HG02973 (cell line): ENCODE measurements at regions not wholly inside any gene's neighbourhood (a gene's known extent, or its start where the extent isn't known, plus 50 kb on each side); places are given as distances from the start of the nearest gene placed in this dataset.
"Not testable (repeated sequence)": the region's sequence is repeated elsewhere in the genome, so short reads cannot be mapped to it uniquely, and the experiment has no call there.

ENCODE experiments used
- ATAC-seq: cut with Tn5 transposase; IDR thresholded peaks from one replicate; pipeline ENCODE4 v1.9.1; 2021; ENCODE audit warnings: moderate library complexity; ENCODE audit not compliant: unreplicated experiment

DNA sequence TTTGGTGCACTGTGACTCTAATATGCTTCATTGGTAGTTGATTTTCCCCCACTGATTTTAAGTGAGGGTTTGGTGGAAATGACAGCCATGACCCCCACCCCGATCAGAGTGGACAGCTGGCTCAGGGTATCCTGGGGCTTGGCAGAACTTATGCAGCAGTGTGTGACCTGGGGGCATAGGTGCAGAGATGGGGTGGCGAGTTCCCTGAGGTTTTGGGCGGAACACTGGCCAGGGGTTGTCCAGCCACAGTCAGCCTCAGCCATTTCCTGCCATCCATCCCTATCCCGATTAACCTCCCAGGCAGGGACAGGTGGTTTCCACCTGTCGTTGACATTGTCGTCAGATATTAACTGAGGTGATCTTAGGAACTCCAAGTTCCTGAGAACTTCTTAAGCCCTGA is 155.8 kb upstream of the CHST15 start:
- no peak for ATAC-seq

DNA sequence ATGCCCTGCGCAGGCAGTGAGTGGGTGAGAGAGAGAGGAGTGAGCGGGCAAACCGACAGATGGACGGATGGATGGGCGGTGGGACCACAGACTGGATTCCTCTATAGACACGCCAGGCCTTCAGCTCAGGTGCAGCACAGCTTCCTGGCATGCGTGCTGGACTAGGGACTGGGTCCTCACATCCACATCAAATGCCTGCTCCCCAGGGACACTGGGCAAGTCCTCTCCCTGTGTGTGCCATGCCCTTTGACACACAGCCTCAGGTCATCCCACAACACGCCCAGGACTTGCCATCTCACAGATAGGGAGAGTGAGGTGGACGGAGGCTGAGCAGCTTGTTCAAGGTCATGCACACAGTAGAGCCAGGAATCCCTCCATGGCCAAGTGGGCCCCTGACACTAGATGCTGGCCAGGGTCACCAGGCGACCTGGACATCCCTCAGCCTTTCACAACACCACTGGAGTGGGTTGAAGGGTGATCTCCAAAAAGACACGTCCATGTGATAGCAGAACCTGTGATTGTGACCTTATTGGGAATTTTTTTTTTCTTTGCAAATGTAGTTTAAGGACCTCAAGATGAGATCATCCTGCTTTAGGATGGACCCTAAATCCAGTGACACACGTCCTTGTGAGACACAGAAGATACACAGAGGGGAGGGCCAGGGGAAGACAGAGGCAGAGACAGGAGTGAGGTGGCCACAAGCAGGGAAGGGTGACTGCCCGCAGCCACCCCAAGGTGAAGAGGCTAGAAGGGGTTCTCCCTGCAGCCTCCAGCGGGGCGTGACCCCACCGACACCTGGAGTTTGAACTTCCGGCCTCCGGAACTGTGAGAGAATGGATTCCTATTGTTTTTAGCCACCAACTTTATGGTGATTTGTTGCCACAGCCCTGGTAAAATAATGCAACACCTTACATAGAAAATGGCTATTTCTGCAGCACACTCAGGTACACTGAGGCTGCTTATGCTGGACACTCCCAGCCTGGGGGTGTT is 155.0 kb upstream of the CHST15 start:
- no peak for ATAC-seq

DNA sequence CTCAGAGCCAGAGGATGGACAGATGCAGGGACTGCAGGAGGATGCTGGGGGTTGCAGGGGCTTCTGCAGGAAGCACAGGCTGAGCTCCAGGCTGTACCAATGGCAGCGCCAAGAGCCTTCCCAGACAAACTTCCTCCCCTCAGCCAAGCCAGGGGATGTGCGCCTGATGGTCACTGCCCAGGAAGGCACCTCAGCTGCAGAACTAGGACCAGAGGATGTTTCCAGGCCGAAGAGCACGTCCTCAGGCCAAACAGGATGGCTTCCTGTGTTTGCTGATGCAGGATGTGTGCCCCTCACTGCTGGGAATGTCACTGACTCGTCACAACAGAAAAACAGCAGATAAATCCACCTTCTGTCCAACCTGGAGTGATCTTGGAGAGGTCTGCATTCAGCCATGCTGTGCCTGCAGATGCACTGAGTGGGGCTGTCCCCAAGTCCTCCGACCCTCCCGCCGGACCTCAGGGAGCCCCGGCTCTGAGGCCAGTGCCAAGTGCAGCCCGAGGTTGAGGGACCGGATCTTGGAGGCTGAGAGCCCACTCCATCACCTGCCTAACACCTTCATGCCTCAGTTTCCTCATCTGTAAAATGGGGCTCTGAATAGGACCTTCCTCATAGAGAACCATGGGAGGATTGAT is 152.5 kb upstream of the CHST15 start:
- ATAC-seq = no peak

DNA sequence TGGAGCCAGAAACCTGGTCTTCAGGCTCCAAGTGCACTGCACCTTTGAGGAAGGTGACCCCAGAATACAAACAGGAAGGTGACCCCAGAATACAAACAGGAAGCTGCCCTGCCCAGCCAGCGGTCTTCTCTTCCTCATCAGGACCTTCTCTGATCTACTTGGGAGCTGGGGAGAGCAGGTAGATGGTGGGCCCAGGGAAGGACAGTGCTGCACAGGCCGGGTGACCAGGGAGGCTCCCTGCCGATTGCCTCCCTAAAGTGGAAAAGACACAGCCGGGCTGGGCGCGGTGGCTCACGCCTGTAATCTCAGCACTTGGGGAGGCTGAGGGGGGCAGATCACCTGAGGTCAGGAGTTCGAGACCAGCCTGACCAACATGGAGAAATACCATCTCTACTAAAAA is 151.8 kb upstream of the CHST15 start:
- no peak for ATAC-seq

DNA sequence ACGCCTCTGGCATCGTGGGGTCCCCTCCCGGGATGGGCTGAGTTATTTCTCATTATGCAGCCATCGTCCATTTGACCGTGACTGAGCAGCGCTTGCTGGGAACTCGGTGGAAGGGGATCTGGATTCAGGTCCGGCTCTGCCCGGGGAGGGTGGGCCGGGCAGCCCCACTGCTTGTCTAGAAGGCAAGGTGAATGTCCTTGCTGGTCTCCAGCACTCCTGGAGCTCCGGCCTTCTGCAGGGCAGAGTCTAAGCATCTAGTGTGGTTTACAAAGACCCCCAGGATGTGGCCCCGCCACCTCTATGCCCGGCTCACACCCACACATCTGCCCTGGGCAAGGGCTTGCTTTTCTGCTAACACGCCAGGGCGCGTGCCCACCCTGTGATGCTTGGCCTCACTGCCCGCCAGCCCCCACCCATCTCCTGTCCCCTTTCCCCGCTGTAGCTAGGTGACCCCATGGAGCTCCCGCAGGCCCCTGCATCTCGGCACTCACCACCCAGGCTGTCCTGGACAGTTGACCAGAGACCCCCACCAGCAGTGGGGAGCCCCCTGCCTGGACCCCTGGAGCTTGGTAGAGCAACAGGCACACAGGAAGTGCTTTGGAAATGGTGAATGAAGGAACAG is 151.0 kb upstream of the CHST15 start:
- ATAC-seq = no peak

DNA sequence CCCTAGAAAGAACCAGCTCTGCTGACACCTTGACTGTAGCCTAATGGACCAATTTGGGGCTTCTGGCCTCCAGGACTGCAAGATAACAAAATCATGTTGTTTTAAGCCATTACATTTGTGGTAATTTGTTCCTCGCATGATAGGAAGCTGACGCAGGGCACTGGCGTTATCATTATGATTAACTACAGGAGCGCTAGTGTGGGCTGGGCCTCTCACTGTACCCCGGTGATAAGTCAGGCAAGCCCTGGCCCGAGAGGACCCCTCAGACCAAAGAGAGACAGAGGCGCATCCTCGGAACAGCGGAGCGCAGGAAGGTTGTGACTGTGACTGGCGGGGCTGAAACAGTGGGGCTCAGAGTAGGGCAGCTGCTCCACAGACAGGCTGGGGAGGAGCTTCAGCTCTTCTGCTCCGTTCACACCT is 150.3 kb upstream of the CHST15 start:
- no peak for ATAC-seq

DNA sequence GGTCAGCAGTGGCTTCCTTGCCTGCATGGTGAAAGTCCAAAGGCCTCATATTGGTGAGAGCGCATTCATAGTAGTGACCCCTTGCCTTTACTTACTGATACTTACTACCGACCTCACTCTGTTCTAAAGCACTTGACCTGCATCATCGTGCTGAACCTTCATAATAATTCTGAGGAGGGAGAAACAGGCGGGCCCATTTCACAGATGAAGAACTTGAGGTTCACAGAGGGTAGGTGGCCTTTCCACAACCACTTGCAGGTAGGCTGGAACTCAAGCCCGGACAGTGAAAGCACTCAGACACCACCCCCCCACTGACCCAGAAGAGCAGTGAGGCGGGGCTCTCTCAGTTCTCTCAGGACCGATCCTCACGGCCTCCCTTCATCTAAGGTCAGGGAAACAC is 149.4 kb upstream of the CHST15 start:
- ATAC-seq = no peak

DNA sequence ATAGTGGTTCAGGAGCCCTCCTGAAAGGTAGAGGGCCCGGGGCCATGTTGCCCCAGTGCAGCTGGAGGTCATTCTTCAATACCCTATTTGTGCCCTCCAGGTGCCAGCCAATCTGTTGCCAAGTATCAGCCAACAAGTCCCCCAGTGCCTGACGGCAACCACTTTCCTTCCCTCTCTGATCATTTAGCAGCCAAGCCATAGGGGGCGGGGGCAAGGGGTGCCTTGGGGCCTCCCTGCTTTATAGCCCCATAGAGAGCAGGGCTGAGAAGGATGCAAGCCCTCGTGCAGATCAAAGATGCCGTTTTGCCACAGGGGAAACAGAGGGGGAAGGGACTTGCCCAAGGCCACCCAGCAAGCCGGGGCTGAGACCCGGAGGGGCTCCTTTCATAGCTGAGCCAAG is 149.0 kb upstream of the CHST15 start:
- no peak for ATAC-seq

DNA sequence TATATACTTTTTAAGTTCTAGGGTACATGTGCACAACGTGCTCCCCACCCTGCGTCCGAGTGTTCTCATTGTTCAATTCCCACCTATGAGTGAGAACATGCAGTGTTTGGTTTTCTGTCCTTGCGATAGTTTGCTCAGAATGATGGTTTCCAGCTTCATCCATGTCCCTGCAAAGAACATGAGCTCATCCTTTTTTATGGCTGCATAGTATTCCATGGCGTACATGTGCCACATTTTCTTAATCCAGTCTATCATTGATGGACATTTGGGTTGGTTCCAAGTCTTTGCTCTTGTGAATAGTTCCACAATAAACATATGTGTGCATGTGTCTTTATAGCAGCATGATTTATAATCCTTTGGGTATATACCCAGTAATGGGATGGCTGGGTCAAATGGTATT is 148.1 kb upstream of the CHST15 start:
- not testable (repeated sequence) for ATAC-seq

DNA sequence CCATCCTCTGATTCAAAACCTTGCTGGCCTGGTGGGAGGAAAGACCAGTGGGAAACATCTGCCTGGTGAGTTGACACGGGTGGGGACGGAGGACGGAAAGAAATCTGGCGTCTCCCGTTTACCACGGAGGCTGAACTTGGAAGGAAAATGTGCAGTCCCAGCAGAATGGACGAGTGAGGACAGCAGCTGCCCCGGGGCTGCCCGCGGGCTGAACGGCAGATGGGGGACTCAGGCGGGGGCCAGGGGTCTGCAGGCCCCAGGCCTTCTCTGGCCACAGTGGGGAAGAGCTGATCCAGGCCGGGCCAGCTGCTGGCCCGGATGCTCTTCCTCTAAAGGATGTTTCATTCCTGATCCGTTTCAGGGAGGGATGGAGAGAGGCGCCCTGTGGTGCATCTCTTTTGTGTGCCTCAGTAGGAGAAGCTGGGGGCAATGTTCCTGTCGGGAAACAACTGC is 147.5 kb upstream of the CHST15 start:
- ATAC-seq = no peak

DNA sequence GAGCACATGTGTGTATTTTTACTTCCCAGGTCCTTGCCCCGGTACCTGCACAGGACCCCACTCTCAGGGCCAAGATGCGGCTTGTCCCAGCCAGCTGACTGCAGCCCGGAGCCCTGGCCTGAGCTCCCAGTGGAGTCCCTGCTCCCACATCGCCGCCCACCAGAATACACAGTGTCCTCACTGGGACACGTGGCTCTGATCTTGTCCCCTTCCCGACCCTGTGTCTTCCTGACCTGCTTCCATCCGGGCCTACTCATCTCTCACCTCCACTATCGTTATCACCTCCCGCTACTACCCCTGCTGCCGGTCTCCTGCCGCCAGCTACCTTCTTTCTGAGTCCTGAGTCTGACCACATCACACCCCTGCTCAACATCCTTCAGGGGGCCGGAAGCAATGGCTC is 146.3 kb upstream of the CHST15 start:
- no peak for ATAC-seq

DNA sequence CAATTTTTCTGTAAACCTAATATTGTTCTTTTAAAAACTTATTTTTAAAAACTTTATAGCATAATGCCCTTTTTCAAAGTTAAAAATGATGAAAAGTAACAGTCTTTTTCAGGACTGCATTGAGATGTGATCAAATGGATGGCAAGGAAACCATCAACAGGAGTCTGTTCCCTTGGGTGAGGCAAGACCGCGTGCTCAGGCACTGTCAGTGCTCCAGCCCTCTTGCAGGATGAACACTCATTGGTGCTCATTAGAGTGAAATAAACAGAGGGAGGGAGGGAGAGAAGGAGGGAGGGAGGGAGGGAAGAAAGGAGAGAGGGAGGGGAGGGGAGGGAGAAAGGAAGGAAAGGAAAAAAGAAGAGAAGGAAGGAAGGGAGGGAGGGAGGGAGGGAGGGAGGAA is 145.7 kb upstream of the CHST15 start:
- no peak for ATAC-seq

DNA sequence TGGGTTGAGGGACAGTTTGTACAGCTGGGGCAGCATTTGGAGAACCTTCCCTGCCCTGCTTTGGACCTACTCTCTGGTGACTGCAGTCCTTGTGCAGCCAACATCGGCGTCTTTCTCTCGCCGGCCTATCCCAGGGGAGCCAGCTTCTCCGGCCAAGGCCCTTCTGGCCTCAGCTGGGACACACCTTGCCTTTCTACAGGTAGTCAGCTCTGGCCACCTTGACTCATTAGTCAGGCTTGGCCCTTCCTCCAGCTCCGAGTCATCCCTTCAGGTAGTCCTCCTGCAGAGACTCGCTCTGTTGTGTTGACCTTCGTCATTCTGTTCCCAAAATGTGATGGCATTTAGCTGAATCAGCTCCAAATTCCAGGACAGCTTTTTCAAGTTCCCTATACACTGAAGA is 145.0 kb upstream of the CHST15 start:
- no peak for ATAC-seq

DNA sequence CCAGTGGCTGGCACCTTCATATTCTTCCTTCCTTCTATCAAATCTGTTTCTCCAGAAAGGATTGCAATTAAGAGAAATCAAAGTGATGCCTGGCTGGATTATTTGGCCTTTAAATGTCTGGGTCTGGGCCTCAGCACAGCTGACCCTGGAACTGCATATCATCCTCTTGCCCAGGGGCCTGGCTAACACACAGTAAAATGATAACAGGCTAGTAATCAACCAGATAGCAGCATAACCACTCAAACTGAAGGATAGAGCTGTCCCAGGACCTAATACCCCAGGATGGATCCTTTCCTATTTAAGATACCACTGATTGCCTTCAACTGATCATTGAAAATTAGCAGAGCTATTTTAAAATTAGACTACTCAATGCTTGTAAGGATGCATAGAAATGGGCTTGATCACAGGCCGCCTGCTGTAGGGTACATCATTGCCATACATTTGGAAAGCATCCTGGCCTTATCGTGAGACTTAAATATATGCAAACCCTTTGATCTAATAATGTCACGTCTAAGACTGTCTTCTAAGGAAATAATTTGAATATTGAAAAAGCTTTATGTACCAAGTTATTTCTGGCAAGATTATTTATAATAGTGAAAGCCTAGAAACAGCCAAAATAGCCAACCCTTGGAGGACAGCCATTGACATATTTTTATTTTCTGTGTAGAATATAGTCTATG is 144.0 kb upstream of the CHST15 start:
- ATAC-seq = no peak

DNA sequence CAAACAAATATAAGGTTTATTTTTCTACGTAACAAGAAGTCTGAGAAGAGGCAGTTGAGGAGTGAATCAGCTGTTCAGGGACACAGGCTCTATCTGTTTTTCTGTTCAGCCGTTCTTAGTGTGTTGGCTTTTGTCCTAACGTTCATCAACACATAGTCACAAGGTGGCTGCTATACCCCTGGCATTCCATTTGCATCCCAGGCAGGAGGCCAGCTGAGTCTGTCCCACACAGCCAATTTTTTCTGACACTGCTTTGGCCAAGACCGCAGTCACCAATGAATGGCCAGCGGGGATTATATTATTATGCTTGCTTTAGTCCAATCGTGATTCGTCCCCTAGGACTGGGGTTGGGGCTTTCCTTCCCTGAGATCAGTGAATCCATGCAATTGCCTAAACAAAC is 143.4 kb upstream of the CHST15 start:
- no peak for ATAC-seq

DNA sequence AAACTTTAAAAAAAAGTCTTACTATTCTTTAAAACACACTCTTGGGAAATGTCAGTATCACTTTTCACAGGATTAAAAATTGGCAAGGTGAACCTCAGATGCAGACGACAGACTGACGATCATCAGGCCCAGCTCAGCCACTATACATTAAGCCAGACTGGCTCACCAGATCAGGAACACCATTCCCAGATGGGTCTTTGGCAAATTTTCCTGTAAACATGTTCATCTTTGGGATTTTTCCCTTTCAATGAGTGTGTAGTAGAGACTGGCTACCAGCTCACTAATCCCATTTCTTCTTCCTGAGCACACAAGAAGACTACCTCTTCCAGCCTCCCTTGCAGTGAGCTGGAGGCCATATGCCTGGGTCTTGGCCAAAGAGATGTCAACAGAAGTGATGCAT is 142.7 kb upstream of the CHST15 start:
- ATAC-seq = no peak

DNA sequence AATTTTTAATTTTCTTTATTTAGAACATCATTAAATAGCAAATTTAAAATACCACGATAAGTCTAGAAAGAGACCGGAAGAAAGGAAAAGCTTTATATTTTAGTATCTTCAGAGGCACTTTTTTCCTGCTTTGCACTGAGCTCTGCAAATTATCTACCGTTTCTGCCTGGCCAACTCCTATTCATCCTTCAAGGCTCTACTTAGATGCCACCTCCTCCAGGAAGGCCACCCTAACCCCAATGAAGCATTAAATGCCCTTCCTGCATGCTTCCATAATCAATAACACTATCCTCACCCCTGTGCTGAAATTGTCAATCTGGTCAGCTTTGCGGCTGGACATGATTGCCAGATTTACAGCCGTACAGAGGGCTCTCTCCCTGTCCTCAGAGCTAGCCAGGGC is 141.8 kb upstream of the CHST15 start:
- ATAC-seq = no peak

DNA sequence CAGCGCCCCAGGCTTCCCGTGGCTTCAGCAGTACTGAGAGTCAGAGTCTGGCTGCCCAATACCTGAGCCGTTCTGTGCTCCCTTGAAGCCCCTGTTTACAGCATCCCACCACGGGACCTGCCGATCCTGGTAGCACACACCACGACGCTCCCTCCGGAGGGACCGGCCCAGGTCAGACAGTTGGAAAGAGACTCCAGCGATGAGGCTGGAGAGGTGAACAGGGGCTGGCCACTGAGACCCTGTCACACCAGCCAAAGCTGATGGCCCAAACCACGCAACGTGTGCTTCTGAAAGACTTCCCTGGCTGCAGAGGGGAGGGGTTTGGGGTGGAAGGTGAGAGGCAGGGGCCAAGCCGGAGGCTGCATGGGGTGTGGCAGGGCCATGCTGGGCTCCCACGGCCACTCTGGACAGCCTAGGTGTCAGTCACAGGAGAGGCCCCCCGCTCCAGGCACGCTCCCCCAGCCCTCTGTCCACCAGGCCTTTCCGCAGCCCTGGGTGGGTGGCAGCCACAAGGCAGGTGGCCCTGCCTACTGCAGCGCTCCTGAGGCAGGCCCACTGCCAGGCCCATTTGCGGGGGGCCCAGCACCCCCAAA is 140.2 kb upstream of the CHST15 start:
- no peak for ATAC-seq

DNA sequence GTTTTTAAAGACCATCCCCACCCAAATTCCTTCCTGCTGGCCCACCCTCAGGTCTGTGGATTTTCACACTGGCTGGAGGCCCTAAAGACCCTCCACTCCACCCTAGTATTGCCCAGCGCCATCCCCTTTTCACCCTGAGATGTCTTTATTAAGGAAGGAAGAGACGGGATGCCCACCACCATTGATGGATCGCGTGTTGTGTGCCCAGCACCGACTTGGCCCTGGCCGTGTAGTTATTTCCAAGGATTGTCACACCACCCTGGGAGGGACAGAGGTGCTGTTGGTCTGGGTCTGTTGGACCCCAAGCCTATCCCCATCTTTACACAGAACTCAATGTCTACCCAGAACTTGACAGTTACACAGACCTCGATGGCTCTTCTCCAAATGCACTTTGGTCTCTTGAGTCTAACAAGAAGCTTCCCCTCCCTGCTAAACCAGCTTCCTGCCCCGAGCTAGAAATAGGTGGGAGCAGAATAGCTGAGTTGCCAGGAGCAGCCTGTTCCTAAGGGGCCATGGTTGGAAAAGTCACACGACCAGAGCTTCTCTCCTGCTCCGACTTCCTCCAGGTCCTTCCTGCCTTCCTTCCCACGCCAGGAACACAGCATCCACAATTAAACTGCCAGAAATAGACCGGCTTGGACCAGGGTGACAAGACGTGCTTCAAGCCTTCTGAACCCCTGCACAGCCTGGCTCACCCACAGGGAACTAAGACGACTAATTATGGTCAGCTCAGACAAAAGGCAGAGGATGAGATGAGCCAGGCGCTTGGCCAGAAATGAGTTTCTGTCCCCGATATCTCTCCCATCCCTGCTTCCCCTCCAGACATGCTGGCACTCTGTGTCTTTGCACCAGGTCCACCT is 139.5 kb upstream of the CHST15 start:
- ATAC-seq = no peak
